Sigmoid colon (tissue), 4 donors: ENCODE measurements at regions not wholly inside any gene's neighbourhood (a gene's known extent, or its start where the extent isn't known, plus 50 kb on each side); places are given as distances from the start of the nearest gene placed in this dataset.

Source experiments
- CTCF ChIP-seq, 4 experiments: fragments of 450-650 bp in 3 of 4; fragments of 200-600 bp in 1 of 4; IDR thresholded peaks; one replicate each; pipeline ENCODE4 v1.5.1; 2016 to 2019; ENCODE audit warnings: antibody characterized with exemption in 4 of 4, mild to moderate bottlenecking in 3 of 4, moderate library complexity in 2 of 4
- EP300 ChIP-seq, 4 donors: sonication (generic); formaldehyde crosslinking; IDR thresholded peaks; one replicate each; pipeline ENCODE4 v1.6.1; 2017; ENCODE audit warnings: antibody characterized with exemption in 4 of 4
- POLR2A ChIP-seq, 2 donors: fragments of 450-650 bp; IDR thresholded peaks; one replicate each; pipeline ENCODE4 v1.6.1; 2016; ENCODE audit warnings: antibody characterized with exemption in 2 of 2, mild to moderate bottlenecking in 2 of 2, moderate library complexity in 2 of 2
- POLR2AphosphoS5 ChIP-seq, 4 donors: sonication (generic); formaldehyde crosslinking; IDR thresholded peaks; one replicate each; pipeline ENCODE4 v1.6.1; 2017; ENCODE audit warnings: antibody characterized with exemption in 4 of 4

DNA sequence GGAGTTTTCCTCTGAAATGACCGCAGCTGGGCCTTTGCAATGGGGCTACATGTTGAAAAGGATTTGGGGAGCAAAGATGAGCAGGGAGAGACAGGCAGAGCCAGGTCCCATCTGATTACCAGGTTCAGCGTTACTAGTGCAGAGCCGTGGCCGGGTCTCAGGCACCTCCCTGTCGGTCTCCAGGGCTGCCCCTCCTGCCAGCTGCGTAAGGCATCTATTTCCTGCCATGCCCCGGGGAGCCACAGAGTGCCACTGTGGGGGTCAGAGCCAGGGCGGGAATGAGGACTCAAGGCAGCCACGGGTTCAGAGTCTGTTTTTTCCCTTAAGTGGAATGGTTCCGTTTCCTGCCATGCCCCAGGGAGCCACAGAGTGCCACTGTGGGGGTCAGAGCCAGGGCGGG, 382.6 kb upstream of the SHH start:
- TF ChIP-seq POLR2A (IDR thresholded peaks at IDR 0.05) (no peak), EP300 (IDR thresholded peaks at IDR 0.05) (no peak), CTCF (IDR thresholded peaks at IDR 0.05) (no peak), POLR2AphosphoS5 (IDR thresholded peaks at IDR 0.05) (no peak)
